DOHH2 (cell line): ENCODE measurements at regions not wholly inside any gene's neighbourhood (a gene's known extent, or its start where the extent isn't known, plus 50 kb on each side); places are given as distances from the start of the nearest gene placed in this dataset.

Experiments
- H3F3A ChIP-seq: fragments of 200-600 bp; sonication (generic), shearing (Covaris generic); 2 replicates; pipeline ENCODE4 v1.6.0; 2016; ENCODE audit warnings: antibody characterized with exemption, mild to moderate bottlenecking; ENCODE audit not compliant: control insufficient read depth, insufficient read depth
- H3K27ac ChIP-seq: fragments of 200-600 bp; sonication (generic); 2 replicates; pipeline ENCODE4 v1.5.1; 2014; ENCODE audit warnings: low read depth, mild to moderate bottlenecking, low read length, moderate library complexity
- H3K27me3 ChIP-seq: fragments of 200-600 bp; sonication (generic); 2 replicates; pipeline ENCODE4 v1.6.1; 2014; ENCODE audit warnings: mild to moderate bottlenecking, low read length, mixed read lengths; ENCODE audit not compliant: control insufficient read depth
- H3K36me3 ChIP-seq: fragments of 200-600 bp; sonication (generic); 2 replicates; pipeline ENCODE4 v1.6.1; 2014; ENCODE audit warnings: mild to moderate bottlenecking, low read length, moderate library complexity, mixed read lengths; ENCODE audit not compliant: control insufficient read depth
- H3K4me1 ChIP-seq: fragments of 200-600 bp; sonication (generic); 2 replicates; pipeline ENCODE4 v1.6.1; 2014; ENCODE audit warnings: mild to moderate bottlenecking, low read length, mixed read lengths; ENCODE audit not compliant: control insufficient read depth
- H3K4me2 ChIP-seq: fragments of 200-600 bp; sonication (generic); 2 replicates; pipeline ENCODE4 v1.6.0; 2014; ENCODE audit warnings: mild to moderate bottlenecking, low read length, moderate library complexity
- H3K4me3 ChIP-seq: fragments of 200-600 bp; sonication (generic); 2 replicates; pipeline ENCODE4 v1.5.1; 2014; ENCODE audit warnings: mild to moderate bottlenecking, low read length, mixed read lengths
- H3K79me2 ChIP-seq: fragments of 200-600 bp; sonication (generic); 2 replicates; pipeline ENCODE4 v1.6.1; 2014; ENCODE audit warnings: mild to moderate bottlenecking, low read length, mixed read lengths; ENCODE audit not compliant: control insufficient read depth
- H3K9me2 ChIP-seq: fragments of 200-600 bp; sonication (generic); replicated peaks from 2 replicates; pipeline ENCODE4 v1.6.1; 2014; ENCODE audit warnings: mild to moderate bottlenecking, low read length, mixed read lengths; ENCODE audit not compliant: control insufficient read depth
- H3K9me3 ChIP-seq: fragments of 200-600 bp; sonication (generic); 2 replicates; pipeline ENCODE4 v1.6.1; 2014; ENCODE audit warnings: antibody characterized with exemption, low read length, mixed read lengths; ENCODE audit not compliant: control insufficient read depth, insufficient read depth
- H4K20me1 ChIP-seq: fragments of 200-600 bp; sonication (generic); 2 replicates; pipeline ENCODE4 v1.6.0; 2014; ENCODE audit warnings: low read depth, mild to moderate bottlenecking, antibody characterized with exemption, low read length, moderate library complexity; ENCODE audit not compliant: control insufficient read depth, insufficient read depth
- EZH2phosphoT487 ChIP-seq: fragments of 200-600 bp; sonication (generic); IDR thresholded peaks from 2 replicates; pipeline ENCODE4 v1.6.1; 2017; ENCODE audit warnings: borderline replicate concordance, mild to moderate bottlenecking, antibody characterized with exemption, low read length, moderate library complexity, mixed read lengths
- TF ChIP-seq, protein P1 (sequence below): fragments of 200-600 bp; sonication (generic); IDR thresholded peaks from one replicate; pipeline ENCODE4 v1.5.1; 2014; ENCODE audit warnings: antibody characterized with exemption, mild to moderate bottlenecking, low read depth, low read length; ENCODE audit not compliant: poor library complexity, severe bottlenecking

DNA sequence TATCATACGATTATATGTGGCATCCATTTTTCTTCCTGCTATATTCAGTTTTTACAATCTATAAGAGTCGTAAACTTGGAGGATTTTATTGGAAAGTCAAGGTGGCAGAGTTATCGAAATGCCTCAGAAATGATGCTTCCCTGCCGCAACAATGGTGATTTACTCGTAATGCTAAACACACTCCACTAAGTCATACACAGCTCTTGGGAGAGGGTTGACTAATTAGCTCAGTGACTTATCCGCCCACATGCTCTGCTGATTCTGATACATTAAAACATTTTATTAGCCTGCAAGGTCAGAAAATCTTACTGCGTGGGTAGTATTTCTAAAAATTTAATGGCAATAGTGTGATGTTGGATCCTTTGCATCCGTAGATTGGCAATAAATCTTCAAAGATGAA is 420.1 kb downstream of the ARAP2 start:
- Histone ChIP-seq H3K27me3 (no peaks in the 10 kb centered on the region), H3F3A (no peaks in the 10 kb centered on the region), H3K79me2 (no peaks in the 10 kb centered on the region), H3K9me3 (no peaks in the 10 kb centered on the region), H4K20me1 (no peaks in the 10 kb centered on the region), H3K36me3 (no peaks in the 10 kb centered on the region), H3K9me2 (no peaks in the 10 kb centered on the region), H3K27ac (no peak overlapping the region), H3K4me2 (no peak overlapping the region), H3K4me3 (no peak overlapping the region), H3K4me1 (no peaks in the 10 kb centered on the region)
- TF ChIP-seq EZH2phosphoT487 = no peak
- TF ChIP-seq, protein P1, sequence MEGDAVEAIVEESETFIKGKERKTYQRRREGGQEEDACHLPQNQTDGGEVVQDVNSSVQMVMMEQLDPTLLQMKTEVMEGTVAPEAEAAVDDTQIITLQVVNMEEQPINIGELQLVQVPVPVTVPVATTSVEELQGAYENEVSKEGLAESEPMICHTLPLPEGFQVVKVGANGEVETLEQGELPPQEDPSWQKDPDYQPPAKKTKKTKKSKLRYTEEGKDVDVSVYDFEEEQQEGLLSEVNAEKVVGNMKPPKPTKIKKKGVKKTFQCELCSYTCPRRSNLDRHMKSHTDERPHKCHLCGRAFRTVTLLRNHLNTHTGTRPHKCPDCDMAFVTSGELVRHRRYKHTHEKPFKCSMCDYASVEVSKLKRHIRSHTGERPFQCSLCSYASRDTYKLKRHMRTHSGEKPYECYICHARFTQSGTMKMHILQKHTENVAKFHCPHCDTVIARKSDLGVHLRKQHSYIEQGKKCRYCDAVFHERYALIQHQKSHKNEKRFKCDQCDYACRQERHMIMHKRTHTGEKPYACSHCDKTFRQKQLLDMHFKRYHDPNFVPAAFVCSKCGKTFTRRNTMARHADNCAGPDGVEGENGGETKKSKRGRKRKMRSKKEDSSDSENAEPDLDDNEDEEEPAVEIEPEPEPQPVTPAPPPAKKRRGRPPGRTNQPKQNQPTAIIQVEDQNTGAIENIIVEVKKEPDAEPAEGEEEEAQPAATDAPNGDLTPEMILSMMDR = no peak

DNA sequence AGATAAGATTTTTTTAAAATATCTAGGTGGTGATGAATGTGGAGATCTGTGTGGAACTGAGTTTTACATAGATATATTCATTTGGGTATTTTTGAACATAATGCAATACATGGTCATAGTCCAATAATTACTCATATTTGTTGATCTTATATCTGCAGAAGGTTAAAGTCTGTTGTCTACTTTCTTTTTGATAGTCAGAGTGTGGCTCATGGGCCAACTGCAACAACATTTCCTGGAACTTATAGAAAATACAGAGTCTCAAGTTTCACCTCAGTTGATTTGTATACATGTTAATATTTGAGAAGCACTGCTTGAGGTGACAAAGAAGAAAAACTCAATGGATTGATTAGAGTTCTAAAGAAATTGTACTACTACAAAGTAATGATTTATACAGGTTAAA is 408.4 kb downstream of the ARAP2 start:
- Histone ChIP-seq H3K36me3 (no peaks in the 10 kb centered on the region), H3K27me3 (no peaks in the 10 kb centered on the region), H4K20me1 (no peaks in the 10 kb centered on the region), H3F3A (no peaks in the 10 kb centered on the region), H3K9me3 (no peaks in the 10 kb centered on the region), H3K4me1 (no peaks in the 10 kb centered on the region), H3K4me3 (no peak overlapping the region), H3K4me2 (no peak overlapping the region), H3K27ac (no peak overlapping the region), H3K9me2 (no peaks in the 10 kb centered on the region), H3K79me2 (no peaks in the 10 kb centered on the region)
- TF ChIP-seq, protein P1 = no peak
- no peak for TF ChIP-seq EZH2phosphoT487

DNA sequence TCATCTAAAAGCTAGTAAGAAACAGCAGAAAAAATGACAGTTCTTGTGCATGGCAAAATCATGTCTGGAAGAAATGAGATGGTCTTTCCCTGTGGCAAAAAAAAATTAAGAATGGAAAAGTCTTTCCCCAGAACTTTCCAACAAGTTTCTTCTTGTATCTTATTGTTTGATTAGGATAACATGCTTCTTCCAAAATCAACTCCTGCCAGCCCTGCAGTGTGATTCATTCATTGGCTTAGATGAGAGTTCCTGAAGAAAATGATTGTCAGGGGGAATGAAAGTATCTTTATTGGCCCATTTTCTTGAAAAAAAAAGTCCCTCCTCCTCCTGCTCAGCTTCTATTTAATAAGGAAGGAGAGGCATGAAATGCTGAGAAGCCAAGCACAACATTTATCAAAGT is 407.7 kb downstream of the ARAP2 start:
- Histone ChIP-seq H3K4me2 (no peak overlapping the region), H3K79me2 (no peaks in the 10 kb centered on the region), H4K20me1 (no peaks in the 10 kb centered on the region), H3K36me3 (no peaks in the 10 kb centered on the region), H3K27ac (no peak overlapping the region), H3K4me3 (no peak overlapping the region), H3K9me2 (no peaks in the 10 kb centered on the region), H3K4me1 (no peaks in the 10 kb centered on the region), H3K27me3 (no peaks in the 10 kb centered on the region), H3F3A (no peaks in the 10 kb centered on the region), H3K9me3 (no peaks in the 10 kb centered on the region)
- no peak for TF ChIP-seq EZH2phosphoT487
- TF ChIP-seq, protein P1 = no peak

DNA sequence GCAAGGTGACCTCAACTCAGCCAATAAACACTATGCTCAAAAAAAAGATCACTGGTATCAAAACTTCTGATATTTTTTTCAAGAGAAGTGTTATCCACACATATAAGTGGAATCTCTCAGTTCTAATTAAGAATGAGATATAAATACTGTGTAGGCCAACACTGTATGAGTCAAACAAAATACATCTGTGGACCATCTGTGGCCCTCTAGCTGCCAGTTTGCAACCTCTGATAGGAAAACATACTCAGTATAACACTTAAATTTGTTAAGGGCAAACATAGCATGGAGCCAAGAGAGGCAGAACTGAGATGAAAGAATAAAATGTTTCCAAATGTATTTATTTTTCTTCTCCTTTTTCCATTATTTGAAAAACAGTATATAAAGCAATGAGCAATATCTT is 377.3 kb downstream of the ARAP2 start:
- Histone ChIP-seq H3K9me2 (no peaks in the 10 kb centered on the region), H3F3A (no peaks in the 10 kb centered on the region), H3K4me2 (no peak overlapping the region), H3K27me3 (no peaks in the 10 kb centered on the region), H4K20me1 (no peaks in the 10 kb centered on the region), H3K4me3 (no peak overlapping the region), H3K36me3 (no peaks in the 10 kb centered on the region), H3K9me3 (no peaks in the 10 kb centered on the region), H3K27ac (no peak overlapping the region), H3K79me2 (no peaks in the 10 kb centered on the region), H3K4me1 (no peaks in the 10 kb centered on the region)
- TF ChIP-seq, protein P1 = no peak
- no peak for TF ChIP-seq EZH2phosphoT487
